ENCODE measurements at regions not wholly inside any gene's neighbourhood (a gene's known extent, or its start where the extent isn't known, plus 50 kb on each side); places are given as distances from the start of the nearest gene placed in this dataset.

- TF ChIP-seq CTCF (IDR thresholded peaks at IDR 0.05; ENCODE audit: low read length) (no peak), EZH2 (IDR thresholded peaks at IDR 0.05; ENCODE audit: borderline replicate concordance, low read length) (no peak)
Observed at GRCh38 chr20:39152126-39152525, 190.0 kb downstream of the DHX35 start.
